IPS-20b (cell line): ENCODE measurements at regions not wholly inside any gene's neighbourhood (a gene's known extent, or its start where the extent isn't known, plus 50 kb on each side); places are given as distances from the start of the nearest gene placed in this dataset.
"Not testable (repeated sequence)": the region's sequence is repeated elsewhere in the genome, so short reads cannot be mapped to it uniquely, and the experiment has no call there.

Experiments used
- H3K27ac ChIP-seq: one replicate; pipeline ENCODE4 v1.5.1; 2013; ENCODE audit warnings: low read length
- H3K27me3 ChIP-seq: 2 replicates; pipeline ENCODE4 v1.6.1; 2013; ENCODE audit warnings: mild to moderate bottlenecking, low read length, inconsistent platforms; ENCODE audit not compliant: insufficient read depth
- H3K36me3 ChIP-seq: 2 replicates; pipeline ENCODE4 v1.6.1; 2013; ENCODE audit warnings: low read depth, mild to moderate bottlenecking, inconsistent platforms, low read length, moderate library complexity; ENCODE audit not compliant: insufficient read depth
- H3K4me1 ChIP-seq: 2 replicates; pipeline ENCODE4 v1.6.1; 2013; ENCODE audit warnings: mild to moderate bottlenecking, control low read depth, inconsistent platforms, low read length, moderate library complexity; ENCODE audit not compliant: insufficient read depth
- H3K4me3 ChIP-seq: 2 replicates; pipeline ENCODE4 v1.5.1; 2013; ENCODE audit warnings: mild to moderate bottlenecking, low read length, inconsistent platforms
- H3K9ac ChIP-seq: 2 replicates; pipeline ENCODE4 v1.6.1; 2013; ENCODE audit warnings: low read depth, mild to moderate bottlenecking, inconsistent platforms, low read length, moderate library complexity
- H3K9me3 ChIP-seq: 2 replicates; pipeline ENCODE4 v1.6.1; 2013; ENCODE audit warnings: mild to moderate bottlenecking, low read depth, low read length, inconsistent platforms; ENCODE audit not compliant: insufficient read depth

DNA sequence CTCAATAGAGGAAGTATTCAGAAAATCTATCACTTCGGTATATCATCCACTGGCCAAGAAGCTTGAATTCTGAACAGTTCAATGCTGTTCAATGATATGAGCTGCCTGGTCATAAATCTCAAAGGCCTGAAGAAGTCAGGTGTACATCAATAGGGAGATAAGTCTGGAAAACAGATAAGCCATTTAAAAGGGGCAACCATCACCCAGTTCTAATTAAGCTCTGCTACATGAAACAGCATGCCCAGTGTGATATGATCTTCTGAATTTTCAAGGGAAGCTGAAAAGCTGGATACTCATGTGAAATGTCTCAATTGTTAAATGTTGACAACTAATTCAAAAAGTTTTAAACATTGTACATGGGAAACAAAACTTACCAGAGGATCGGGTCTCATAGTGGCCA is 2020.7 kb upstream of the WWC1 start:
- H3K9ac ChIP-seq, result no peak overlapping the region
- H3K27ac ChIP-seq, result no peak overlapping the region
- no peak overlapping the region for H3K4me3 ChIP-seq
- no peaks in the 10 kb centered on the region for H3K27me3 ChIP-seq
- H3K36me3 ChIP-seq, result no peaks in the 10 kb centered on the region
- no peaks in the 10 kb centered on the region for H3K9me3 ChIP-seq
- H3K4me1 ChIP-seq, result peaks cover 8% of the 10 kb centered on the region; the same call in 1 of the 2 replicates

DNA sequence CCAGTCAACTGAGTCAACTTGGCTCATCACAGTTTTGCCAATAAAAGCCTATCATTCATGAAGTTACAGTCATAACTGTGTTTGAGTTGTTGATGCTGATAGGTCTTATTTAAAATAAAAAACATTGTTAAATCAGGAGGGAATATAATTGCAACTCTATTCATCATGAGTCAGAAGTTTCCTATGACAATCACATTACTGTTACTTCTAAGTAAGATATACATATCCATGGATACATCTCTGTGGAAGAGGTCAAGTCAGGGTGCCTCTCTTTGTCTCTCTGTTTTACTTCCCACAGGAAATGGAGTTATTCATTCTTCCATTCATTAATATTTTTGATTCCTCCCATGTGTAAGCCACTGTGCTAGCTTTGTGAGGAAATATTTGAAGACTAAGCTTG is 2015.4 kb upstream of the WWC1 start:
- no peaks in the 10 kb centered on the region for H3K27me3 ChIP-seq
- H3K9ac ChIP-seq, result no peak overlapping the region
- no peak overlapping the region for H3K27ac ChIP-seq
- no peak overlapping the region for H3K4me3 ChIP-seq
- H3K9me3 ChIP-seq, result no peaks in the 10 kb centered on the region
- no peaks in the 10 kb centered on the region for H3K36me3 ChIP-seq
- peaks cover 8% of the 10 kb centered on the region; the same call in 1 of the 2 replicates for H3K4me1 ChIP-seq

DNA sequence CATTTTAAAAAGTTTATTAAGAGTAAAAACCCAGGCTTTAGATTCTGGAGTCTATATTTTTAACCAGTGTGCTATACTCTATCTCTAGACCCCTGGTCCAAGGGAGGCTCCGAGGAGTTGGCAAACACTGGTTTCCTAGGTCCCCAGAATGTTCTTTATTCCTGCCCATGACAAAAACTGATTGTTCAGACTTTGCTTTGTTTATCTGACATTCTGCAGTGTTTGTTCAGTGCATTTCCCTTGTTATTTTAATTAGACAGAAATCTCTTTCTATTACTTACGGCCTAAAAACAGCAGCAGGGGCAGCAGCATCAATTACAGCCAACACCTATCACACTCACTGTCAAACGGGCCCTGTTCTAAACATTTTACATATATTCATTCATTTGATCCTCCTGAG is 2011.6 kb upstream of the WWC1 start:
- no peak overlapping the region for H3K27ac ChIP-seq
- no peaks in the 10 kb centered on the region for H3K9me3 ChIP-seq
- H3K9ac ChIP-seq, result no peak overlapping the region
- H3K4me1 ChIP-seq, result no peaks in the 10 kb centered on the region
- no peaks in the 10 kb centered on the region for H3K36me3 ChIP-seq
- no peaks in the 10 kb centered on the region for H3K27me3 ChIP-seq
- H3K4me3 ChIP-seq, result no peak overlapping the region

DNA sequence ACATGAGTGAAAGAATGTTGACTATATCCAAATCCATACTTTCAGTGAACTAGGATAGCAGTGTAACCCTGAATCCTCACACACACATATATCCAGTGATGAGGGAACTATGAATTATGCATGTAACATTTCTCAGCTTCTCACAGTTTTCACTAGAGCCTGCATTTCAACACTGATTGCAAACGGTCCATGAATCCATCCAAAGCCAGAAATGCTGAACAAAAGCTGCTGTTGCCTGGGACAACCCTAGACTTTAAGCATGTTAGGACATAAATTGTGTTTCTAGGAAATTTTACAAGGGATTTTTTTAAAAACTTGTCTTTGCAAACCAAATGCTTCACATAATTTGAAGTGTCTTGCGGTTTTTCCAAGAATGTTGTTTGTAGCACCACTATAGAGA is 2010.0 kb upstream of the WWC1 start:
- no peak overlapping the region for H3K4me3 ChIP-seq
- no peaks in the 10 kb centered on the region for H3K9me3 ChIP-seq
- H3K27ac ChIP-seq, result no peak overlapping the region
- no peaks in the 10 kb centered on the region for H3K36me3 ChIP-seq
- no peaks in the 10 kb centered on the region for H3K4me1 ChIP-seq
- H3K27me3 ChIP-seq, result no peaks in the 10 kb centered on the region
- H3K9ac ChIP-seq, result no peak overlapping the region

DNA sequence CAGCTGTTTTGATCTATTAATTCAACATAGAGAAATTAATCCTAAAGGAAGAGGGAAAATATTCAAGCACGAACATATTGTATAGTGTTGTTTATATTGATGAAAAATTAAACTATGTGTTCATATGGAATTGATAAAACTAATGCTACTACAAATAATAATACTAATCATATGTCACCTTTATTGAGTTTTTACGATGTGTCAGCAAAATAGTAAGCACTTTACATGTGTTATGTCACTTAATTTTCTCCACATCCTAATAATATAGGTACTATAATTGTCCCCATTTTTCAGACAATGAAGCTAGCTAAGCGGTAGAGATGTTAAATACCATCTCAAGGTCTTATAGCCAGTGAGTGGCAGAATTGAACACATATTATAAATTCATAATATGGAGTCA is 2008.5 kb upstream of the WWC1 start:
- Histone ChIP-seq H3K4me3 (no peak overlapping the region), H3K36me3 (no peaks in the 10 kb centered on the region), H3K9me3 (no peaks in the 10 kb centered on the region), H3K27me3 (no peaks in the 10 kb centered on the region), H3K27ac (no peak overlapping the region), H3K9ac (no peak overlapping the region), H3K4me1 (no peaks in the 10 kb centered on the region)

DNA sequence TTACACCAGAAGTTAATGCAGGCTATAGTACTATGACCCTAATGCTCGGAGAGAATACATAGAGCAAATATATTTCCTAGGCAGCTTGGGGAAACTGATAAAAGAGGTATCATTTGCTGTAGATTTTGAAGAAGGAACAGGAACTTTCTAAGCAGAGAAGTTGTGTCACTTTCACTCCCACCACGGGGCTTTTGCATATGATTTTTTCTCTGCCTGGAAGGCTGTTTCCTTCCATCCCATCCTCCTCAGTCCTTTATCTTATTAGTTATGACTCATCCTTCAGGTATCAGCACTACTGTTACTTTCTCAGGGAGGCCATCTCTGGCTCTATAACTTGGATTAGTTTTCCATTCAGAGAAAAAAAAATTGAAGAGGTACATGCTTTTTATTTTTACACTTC is 2006.1 kb upstream of the WWC1 start:
- Histone ChIP-seq H3K4me1 (no peaks in the 10 kb centered on the region), H3K4me3 (no peak overlapping the region), H3K9me3 (0 out of 2 replicates have a peak, but pooled peaks cover 2% of the 10 kb centered on the region), H3K36me3 (no peaks in the 10 kb centered on the region), H3K27me3 (no peaks in the 10 kb centered on the region), H3K27ac (no peak overlapping the region), H3K9ac (no peak overlapping the region)

DNA sequence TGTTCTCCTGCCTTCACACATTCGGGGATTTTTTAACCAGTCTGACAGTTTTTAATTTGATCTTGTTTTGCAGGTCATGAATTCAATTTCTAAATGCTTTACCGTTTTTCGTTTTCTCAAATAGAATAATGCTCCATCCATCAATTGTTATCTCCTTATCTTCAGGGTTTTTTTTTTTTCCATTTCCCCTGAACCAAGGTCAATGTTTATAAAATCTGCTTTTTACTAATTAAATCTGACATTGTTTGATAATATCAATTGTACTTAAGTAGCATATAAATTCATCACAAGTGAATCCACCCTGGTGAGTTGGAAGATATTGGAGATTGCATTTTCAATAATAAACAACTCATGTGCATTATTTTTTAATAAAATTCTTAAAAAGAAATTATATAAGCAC is 2004.6 kb upstream of the WWC1 start:
- Histone ChIP-seq H3K36me3 (no peaks in the 10 kb centered on the region), H3K27me3 (no peaks in the 10 kb centered on the region), H3K9me3 (0 out of 2 replicates have a peak, but pooled peaks cover 2% of the 10 kb centered on the region), H3K4me1 (no peaks in the 10 kb centered on the region), H3K9ac (no peak overlapping the region), H3K4me3 (no peak overlapping the region), H3K27ac (no peak overlapping the region)

DNA sequence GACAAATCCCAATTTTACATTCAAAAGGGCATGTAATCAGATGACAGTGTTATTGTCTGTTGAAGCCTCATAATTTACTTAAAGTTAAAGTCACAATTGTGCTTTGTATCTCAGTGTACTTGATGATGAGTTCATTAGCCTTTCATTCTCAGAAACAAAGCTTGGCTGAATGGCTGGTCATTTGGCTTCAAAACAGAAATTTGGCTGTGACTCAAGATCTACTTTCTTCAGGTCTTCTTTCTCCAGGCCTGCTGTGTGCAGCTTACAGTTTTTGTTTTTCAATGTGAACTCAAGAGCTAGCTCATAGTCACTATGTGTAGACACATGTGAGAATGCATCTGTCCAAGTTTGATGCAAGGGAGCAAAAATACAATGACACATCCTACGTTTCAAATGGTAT is 2003.6 kb upstream of the WWC1 start:
- no peak overlapping the region for H3K4me3 ChIP-seq
- H3K27me3 ChIP-seq, result no peaks in the 10 kb centered on the region
- H3K36me3 ChIP-seq, result no peaks in the 10 kb centered on the region
- no peaks in the 10 kb centered on the region for H3K4me1 ChIP-seq
- no peak overlapping the region for H3K27ac ChIP-seq
- no peak overlapping the region for H3K9ac ChIP-seq
- 0 out of 2 replicates have a peak, but pooled peaks cover 2% of the 10 kb centered on the region for H3K9me3 ChIP-seq

DNA sequence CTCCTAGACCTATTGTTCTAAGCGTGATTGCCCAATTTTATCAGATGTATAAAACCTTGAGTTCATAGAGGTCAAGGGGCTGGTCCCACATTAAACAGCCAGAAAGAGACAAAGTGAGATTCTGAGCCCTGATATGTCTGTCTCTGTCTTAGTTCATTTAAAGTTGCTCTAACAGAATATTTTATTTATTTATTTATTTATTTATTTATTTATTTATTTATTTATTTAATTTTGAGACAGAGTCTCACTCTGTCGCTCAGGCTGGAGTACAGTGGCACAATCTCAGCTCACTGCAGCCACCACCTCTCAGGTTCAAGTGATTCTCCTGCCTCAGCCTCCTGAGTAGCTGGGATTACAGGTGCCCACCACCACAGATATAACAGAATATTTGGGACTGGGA is 1999.6 kb upstream of the WWC1 start:
- H3K9ac ChIP-seq, H3K4me3 ChIP-seq, H3K27ac ChIP-seq, H3K27me3 ChIP-seq, H3K9me3 ChIP-seq, H3K4me1 ChIP-seq, H3K36me3 ChIP-seq: not testable (repeated sequence)

DNA sequence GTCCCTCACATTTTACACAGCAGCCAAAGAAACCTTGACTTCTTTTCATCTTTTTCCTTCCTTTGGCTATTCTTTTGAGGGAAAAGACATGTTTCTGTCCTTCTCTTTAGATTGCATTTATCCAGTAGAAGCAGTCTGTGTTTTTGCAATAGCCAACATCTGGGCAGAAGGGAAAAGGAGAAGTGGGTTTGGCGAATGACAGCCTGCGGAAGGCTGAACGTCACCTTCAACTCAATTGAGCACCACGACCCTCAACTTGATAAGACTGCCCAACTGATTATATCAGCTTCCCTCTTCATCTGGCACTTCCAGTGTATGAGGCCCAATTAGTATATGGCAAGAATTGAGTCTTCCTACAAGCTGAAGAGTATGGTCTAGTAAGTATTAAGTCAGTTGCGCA is 1997.6 kb upstream of the WWC1 start:
- no peaks in the 10 kb centered on the region for H3K4me1 ChIP-seq
- no peak overlapping the region for H3K9ac ChIP-seq
- H3K36me3 ChIP-seq, result no peaks in the 10 kb centered on the region
- H3K9me3 ChIP-seq, result 0 out of 2 replicates have a peak, but pooled peaks cover 2% of the 10 kb centered on the region
- no peak overlapping the region for H3K27ac ChIP-seq
- no peaks in the 10 kb centered on the region for H3K27me3 ChIP-seq
- H3K4me3 ChIP-seq, result no peak overlapping the region

DNA sequence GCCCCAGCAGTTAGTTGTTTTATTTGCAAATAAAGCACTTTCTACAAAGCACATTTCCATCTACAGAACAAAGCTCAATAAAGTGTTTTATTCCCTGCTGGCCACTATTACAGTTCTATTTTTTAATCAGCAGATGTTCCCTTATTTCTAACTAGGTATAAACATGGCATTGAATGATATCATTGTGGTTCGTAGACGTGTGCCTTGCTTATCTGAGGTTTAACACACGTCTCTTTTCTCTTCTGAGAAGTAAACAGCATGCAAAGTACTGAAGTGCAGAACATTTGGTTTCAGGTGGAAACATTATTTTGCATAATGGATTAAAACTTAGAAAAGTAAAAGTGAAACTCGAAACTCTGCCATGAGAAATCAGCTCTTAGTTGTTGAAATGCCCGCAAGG is 1989.3 kb upstream of the WWC1 start:
- no peaks in the 10 kb centered on the region for H3K27me3 ChIP-seq
- peaks cover 11% of the 10 kb centered on the region; the same call in 1 of the 2 replicates for H3K9me3 ChIP-seq
- no peaks in the 10 kb centered on the region for H3K36me3 ChIP-seq
- no peak overlapping the region for H3K4me3 ChIP-seq
- no peaks in the 10 kb centered on the region for H3K4me1 ChIP-seq
- H3K9ac ChIP-seq, result no peak overlapping the region
- H3K27ac ChIP-seq, result no peak overlapping the region

DNA sequence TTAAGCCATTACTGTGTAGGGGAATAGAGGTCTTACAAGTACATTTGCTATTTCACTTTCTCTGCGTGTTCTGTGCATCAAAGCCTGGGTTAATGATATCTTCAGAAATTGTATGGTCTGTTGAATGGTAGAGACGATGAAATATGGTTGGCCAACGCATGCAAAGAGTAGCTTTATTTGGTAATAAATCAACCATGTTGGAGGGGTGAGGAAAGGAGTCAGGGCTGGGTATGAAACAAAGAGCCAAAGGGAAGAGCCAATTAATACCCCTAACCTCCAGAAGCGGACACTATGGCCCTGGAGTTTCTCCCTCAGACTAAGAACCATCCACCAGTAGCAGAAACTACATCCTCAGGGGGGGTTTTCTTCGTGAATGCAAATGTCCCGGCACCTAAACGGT is 1974.0 kb upstream of the WWC1 start:
- H3K4me3 ChIP-seq, result no peak overlapping the region

More for the DNA sequence above, 1974.0 kb upstream of the WWC1 start:
- Histone ChIP-seq H3K36me3 (no peaks in the 10 kb centered on the region), H3K4me1 (peaks cover 17% of the 10 kb centered on the region; the same call in 1 of the 2 replicates), H3K9me3 (no peaks in the 10 kb centered on the region), H3K27me3 (peaks cover 1% of the 10 kb centered on the region; the same call in 1 of the 2 replicates), H3K9ac (no peak overlapping the region), H3K27ac (no peak overlapping the region)
